ENCODE measurements at regions not wholly inside any gene's neighbourhood (a gene's known extent, or its start where the extent isn't known, plus 50 kb on each side); places are given as distances from the start of the nearest gene placed in this dataset.

DNA sequence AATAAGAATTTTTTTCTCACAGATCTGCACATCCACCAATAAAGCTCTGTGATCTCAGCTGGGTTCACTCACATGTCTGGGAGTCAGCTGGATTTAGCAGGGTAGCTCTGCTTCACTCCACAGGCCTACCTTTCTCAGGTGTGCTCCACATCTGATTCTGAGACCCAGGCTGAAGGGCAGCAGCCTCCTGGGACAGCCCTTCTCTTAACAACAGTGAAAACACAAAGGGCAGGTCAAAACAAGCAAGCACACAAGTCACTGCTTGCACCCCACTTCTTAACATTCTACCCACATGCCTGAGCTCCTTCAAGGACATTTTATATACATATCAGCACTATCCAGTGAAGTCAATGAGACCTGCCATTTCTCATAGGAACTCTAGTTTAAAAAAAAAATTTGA, 96.0 kb upstream of the MAP3K4 start:
- TF ChIP-seq POLR2AphosphoS5 (IDR thresholded peaks at IDR 0.05; ENCODE audit: insufficient read depth, low read depth, low read length) (no peak), POLR2A (IDR thresholded peaks at IDR 0.05; ENCODE audit: low read depth, low read length) (no peak), EZH2 (IDR thresholded peaks at IDR 0.05; ENCODE audit: borderline replicate concordance, low read depth, low read length, severe bottlenecking) (no peak), FOS (IDR thresholded peaks at IDR 0.05; ENCODE audit: borderline replicate concordance, insufficient read depth, low read length) (no peak), GATA2 (IDR thresholded peaks at IDR 0.05; ENCODE audit: insufficient read depth, insufficient read length, low read depth, low read length) (no peak), JUN (IDR thresholded peaks at IDR 0.05; ENCODE audit: borderline replicate concordance, insufficient read depth, insufficient read length, low read depth) (no peak)
- TF ChIP-seq, protein P1, sequence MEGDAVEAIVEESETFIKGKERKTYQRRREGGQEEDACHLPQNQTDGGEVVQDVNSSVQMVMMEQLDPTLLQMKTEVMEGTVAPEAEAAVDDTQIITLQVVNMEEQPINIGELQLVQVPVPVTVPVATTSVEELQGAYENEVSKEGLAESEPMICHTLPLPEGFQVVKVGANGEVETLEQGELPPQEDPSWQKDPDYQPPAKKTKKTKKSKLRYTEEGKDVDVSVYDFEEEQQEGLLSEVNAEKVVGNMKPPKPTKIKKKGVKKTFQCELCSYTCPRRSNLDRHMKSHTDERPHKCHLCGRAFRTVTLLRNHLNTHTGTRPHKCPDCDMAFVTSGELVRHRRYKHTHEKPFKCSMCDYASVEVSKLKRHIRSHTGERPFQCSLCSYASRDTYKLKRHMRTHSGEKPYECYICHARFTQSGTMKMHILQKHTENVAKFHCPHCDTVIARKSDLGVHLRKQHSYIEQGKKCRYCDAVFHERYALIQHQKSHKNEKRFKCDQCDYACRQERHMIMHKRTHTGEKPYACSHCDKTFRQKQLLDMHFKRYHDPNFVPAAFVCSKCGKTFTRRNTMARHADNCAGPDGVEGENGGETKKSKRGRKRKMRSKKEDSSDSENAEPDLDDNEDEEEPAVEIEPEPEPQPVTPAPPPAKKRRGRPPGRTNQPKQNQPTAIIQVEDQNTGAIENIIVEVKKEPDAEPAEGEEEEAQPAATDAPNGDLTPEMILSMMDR (IDR thresholded peaks at IDR 0.05; ENCODE audit: extremely low read depth in 1 of 2, insufficient read depth in 1 of 2, low read depth in 1 of 2, low read length in 2 of 2): no peak
- TF ChIP-seq, protein P2, sequence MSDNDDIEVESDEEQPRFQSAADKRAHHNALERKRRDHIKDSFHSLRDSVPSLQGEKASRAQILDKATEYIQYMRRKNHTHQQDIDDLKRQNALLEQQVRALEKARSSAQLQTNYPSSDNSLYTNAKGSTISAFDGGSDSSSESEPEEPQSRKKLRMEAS (IDR thresholded peaks at IDR 0.05; ENCODE audit: insufficient read depth, insufficient read length): no peak

Data from endothelial cell of umbilical vein (primary cell).